Panc1 (cell line): ENCODE measurements at regions not wholly inside any gene's neighbourhood (a gene's known extent, or its start where the extent isn't known, plus 50 kb on each side); places are given as distances from the start of the nearest gene placed in this dataset.

Experiments
- CTCF ChIP-seq: fragments of 450-650 bp; IDR thresholded peaks from 2 replicates; pipeline ENCODE4 v1.5.1; 2017; ENCODE audit warnings: mild to moderate bottlenecking
- POLR2AphosphoS5 ChIP-seq: IDR thresholded peaks from 2 replicates; pipeline ENCODE4 v1.6.1; 2012; ENCODE audit warnings: mild to moderate bottlenecking, low read depth, low read length, moderate library complexity
- REST ChIP-seq, 2 experiments: IDR thresholded peaks; 2 replicates each; pipeline ENCODE4 v1.6.1; 2011 to 2012; ENCODE audit warnings: low read depth in 2 of 2, control low read depth in 1 of 2, low read length in 1 of 2, mild to moderate bottlenecking in 1 of 2, moderate library complexity in 1 of 2; ENCODE audit not compliant: insufficient read depth in 1 of 2
- SIN3A ChIP-seq: IDR thresholded peaks from 2 replicates; pipeline ENCODE4 v1.6.1; 2012; ENCODE audit warnings: low read depth, mild to moderate bottlenecking, low read length, moderate library complexity, borderline replicate concordance; ENCODE audit not compliant: insufficient read depth

- TF ChIP-seq CTCF (no peak), SIN3A (no peak), POLR2AphosphoS5 (no peak), REST (IDR thresholded peaks at IDR 0.05; ENCODE audit: insufficient read depth in 1 of 2, low read depth in 2 of 2, low read length in 1 of 2) (no peak)
Measured at GRCh38 chr3:177686671-177687070, 489.4 kb upstream of the TBL1XR1 start.
